HG03066 (cell line): ENCODE measurements at regions not wholly inside any gene's neighbourhood (a gene's known extent, or its start where the extent isn't known, plus 50 kb on each side); places are given as distances from the start of the nearest gene placed in this dataset.

Experiments
- ATAC-seq: cut with Tn5 transposase; IDR thresholded peaks from one replicate; pipeline ENCODE4 v1.9.1; 2021; ENCODE audit warnings: low read depth; ENCODE audit not compliant: unreplicated experiment

DNA sequence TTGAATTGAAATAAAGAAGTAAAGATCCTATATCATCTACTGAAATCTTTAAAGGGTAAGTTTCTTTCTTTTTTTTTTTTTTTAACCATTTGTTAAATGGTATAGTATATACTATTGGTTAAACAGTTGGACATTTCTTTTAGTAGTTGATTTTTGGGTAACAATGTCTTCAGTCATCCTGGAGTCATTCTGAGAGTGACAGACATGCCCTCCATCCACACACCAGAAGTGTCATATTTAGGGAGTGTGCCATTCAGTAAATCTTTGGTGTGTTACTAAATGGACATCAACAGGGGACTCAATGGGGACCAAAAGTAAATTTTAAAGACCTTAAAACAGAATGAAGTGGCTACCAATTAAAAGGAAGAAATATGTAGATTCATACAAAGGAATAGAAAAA is 50.8 kb upstream of the SLC39A10 start:
- no peak for ATAC-seq

DNA sequence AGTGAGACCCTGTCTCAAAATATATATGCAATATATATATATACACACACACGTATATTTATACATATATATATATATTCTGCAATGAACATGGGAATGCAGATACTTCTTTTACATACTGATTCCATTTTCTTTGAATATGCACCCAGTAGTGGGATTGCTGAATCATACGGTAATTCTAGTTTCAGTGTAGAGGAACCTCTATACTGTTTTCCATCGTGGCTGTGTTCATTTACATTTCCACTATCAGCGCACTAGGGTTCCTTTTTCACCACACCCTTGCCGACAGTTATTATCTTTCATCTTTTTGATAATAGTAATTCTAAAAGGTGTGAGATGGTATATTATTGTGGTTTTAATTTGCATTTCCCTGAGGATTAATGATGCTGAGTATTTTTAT is 52.3 kb upstream of the SLC39A10 start:
- no peak for ATAC-seq

DNA sequence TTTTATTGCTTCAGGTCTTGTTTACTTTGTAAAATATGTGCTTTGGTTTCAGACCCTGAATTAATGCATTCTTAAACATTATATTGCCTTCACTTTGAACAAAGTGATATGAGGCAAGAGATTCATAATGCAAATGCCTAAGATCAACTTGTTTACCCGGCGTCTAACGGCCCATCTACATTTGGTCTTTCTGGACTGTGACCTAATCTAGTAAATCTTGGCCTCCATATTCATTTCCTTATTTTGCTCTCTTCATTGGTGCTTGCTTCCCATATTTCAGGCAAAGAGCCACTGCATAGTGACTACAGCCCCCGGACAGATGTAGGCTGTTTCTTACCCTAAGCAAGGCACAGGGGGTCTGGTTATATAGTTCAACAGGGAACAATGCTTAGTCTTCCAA is 53.0 kb upstream of the SLC39A10 start:
- ATAC-seq: no peak

DNA sequence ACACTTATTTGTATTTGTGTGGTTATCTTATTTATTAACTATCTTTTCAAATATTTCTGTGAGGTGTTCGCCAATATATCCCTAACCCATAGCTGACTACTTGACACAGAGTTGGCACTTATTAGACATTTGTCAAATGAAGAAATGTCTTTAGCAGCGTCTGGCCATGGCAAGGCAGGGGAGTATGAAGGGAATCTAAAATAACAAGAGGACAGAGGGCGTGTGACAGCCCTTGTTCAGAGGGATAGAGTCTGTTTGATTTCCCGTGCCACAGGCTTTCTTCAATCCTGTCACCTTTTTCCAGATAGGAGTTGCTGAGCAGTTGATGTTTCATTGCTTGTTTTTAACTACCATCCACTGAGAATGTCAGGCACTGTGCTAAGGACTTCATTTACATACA is 53.6 kb upstream of the SLC39A10 start:
- no peak for ATAC-seq

DNA sequence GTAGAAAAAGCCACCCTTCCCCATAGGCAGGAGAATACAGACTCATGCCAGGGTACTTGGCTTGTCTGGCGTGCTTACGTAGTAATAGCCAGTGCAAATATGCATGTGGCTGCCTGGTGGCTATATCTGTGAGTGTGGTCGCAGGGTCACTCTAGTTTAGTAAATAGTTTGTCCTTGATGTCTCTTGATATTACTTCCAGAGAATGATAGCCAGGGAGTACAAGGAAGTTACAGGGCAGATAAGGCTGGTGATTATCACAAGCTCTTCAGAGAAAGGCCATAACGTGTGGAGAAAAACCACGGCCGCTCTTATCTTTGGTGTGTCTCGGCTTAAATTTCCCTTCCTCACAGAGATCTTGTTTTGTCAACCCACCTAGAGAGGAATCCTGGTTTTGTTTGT is 54.3 kb upstream of the SLC39A10 start:
- no peak for ATAC-seq

DNA sequence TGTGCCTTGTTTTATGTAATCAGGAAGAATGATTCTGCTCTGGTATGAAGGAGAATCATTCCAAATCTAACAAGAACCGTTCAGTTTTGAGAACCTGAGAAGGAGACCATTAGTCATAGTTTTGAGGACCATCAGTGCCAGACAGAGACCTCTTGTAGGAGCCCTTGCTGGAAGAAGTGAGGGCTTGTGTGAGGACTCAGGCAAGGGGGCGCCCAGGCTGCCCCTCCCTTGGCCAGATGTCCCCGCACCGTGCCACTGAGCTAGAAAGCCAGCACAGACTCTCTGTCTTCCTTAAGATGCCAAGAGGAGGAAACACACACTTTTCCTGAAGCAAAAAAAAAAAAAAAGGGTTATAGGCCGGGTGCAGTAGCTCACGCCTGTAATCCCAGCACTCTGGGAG is 55.7 kb upstream of the SLC39A10 start:
- ATAC-seq: no peak

DNA sequence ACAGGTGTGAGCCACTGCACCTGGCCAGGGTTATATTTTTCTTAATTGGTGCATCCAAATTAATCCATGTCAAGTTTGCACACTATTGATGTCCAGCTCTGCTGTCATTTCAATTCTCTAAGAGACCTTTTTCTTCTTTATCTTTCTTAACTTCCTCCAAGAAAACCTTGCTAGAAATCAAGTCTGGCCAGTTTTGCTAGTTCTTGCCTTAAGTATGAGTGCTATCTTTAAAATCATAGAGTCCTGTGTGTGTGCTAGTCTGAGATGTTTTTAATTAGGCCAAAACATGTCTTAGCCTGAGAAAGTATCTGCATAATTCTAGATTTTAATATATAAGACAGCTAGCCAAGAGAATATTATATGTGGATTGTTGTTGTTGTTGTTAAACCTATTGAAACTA is 56.2 kb upstream of the SLC39A10 start:
- ATAC-seq: no peak

DNA sequence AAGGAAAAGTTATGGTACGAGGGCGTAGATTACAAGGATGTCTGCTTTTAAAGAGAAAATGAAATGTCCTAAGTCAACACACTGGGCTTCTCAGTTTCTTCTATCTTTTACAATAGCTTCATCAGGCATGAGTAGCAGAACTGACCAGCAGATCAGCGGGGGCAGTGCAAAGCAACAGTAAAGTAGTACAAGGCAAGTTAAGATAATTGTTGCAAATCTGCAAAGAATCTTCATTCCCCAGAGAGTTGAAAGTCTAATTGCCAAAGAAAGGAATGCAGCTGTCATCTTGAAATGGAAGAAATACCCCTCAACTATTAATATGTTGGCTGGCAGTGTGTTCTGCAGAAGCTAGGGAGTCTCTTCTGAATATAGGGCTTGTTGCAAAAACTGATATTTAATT is 60.2 kb upstream of the SLC39A10 start:
- no peak for ATAC-seq

DNA sequence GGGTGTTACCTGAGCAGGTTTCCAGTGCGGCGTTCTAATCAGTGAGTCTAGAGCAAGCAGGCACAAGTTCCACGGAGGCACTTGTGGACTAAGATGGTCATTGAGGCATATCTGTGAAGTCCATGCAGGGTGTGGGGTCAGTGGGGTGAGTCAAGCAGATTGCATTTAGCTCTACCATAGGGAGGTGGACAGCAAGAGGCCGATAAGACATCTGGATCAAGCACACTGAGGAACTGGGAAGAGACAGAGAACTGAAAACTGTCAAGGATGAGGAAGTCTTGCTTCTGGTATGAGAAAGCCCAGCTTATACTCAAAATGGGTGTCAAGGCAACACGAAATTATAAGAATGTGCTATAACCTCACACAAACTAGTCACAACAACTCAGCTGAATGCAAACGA is 61.2 kb upstream of the SLC39A10 start:
- no peak for ATAC-seq

DNA sequence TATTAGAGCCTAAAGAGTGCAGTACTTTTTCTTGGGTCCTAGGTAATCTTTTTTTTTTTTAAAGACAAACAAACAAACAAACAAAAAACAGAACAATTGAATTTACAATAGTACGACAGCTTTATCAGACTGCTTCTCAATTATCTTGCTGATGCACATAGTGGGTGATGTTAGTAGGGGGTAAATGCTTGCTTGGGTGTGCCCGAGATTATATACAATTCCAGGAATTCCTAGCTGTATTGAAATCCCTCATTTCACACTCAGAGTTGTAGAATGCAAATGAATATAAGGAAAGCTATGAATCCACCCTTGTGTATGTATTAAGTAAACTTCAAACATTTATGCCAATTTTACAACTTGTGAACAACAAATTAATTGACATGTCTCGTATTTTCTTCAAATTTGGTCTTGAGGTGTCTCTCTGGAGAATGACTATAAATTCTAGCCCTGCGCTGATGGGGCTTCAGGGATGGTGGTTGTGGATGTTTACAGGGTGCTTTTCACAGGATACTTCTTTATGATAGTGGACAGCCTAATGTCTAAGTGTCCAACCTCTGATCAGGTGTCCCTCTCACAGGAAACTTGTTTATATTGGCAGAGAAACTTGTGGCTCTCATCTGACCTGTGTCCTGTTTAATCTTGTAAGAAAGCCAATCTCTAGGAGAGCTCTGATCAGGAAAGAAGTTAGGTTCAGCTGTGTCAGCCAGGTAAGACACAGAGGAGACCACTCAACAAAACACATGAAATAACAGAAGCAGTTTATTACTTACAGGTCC is 61.9 kb upstream of the SLC39A10 start:
- no peak for ATAC-seq

DNA sequence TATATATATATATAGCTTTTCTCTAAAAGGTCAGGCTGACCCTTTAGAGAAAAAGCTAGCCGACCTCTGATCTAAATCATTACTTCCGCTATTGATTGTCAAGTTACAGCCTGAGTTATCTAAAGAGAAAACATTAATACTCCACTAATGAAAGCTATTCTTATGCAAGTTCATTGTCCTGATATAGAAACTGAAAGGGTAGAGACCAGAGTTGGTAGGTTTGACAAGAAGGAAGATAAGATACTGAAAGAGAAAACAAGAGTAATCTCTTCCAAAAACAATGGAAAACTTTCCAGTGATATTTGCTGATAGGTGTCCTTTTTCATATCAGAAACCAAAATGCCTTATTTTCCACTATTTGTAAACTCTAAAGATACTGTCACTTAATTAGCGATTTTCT is 62.8 kb upstream of the SLC39A10 start:
- ATAC-seq: no peak

DNA sequence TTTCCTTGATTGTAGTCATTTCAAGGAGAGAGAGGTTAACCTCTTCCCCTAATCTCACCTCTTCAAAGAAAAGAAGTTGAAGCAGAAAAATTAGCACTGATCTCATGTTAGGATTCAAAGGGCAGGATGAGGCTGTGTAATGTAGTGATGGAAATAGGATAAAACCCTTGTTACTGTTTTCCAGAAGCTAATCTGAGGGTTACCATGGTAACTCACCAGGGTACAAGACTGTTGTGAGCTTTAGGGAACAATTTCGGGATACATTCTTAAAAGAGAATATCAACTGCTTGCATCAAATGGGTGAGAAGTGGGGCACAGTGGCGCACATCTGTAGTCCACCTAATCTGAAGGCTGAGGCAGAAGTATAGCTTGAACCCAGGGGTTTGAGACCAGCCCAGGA is 64.9 kb upstream of the SLC39A10 start:
- no peak for ATAC-seq

DNA sequence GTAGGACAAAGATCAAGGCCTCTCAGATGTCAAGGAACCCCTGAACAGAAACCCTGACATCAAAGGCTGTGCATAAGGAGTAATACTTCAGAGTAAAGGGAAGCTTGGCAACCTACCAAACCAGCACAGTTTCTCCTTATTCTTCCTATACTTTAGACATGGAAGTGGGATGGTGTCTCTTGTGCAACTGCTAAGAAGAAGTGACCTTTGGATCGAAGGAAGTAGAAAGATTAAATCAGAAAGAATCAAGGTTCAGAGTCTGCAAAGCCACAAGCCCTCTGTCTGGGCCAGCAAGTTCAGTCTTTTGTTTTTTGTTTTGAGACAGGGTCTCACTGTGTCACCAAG is 66.2 kb upstream of the SLC39A10 start:
- ATAC-seq: no peak

DNA sequence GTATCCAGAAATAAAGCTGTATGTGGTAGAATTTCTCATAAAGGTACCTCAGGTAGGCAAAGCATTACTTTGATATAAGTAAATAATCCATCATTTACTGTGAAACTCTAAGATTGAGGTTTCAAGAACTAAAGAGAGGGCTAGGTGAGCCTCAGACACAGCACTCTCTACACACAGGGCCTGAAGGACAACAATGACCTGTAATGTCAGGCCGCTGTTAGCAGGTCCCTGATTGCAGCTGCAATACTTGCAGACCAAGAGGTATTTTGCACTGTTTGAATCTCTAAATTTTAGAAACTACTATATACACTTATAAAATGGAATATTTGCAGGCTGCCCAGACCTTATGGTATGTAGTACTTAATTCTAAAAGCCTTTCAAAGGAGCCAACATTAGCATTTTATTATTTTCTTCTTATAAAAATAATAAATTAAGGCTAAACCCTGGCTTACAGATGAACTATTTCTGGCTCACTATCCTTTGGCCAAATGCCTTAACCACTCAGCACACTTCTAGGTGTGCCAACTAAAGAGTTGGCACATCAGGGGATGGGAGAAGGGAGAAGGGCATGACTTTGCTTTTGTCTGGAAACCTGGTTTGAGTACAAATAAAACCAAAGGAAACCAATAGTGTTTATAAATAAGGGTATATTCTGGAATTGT is 66.7 kb upstream of the SLC39A10 start:
- ATAC-seq: no peak

DNA sequence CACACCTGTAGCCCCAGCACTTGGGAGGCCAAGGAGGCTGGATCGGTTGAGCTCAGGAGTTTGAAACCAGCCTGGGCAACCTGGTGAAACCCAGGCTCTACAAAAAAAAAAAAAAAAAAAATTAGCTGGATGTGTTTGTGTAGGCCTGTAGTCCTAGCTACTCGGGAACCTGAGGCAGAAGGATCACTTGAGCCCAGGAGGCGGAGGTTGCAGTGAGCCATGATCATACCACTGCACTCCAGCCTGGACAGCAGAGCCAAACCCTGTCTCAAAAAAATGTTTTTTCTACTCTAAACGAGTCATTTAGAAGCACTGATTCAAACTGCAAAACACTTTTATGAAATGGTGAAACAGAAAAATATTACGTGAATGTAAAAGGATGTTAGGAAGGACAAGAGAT is 69.1 kb upstream of the SLC39A10 start:
- no peak for ATAC-seq

DNA sequence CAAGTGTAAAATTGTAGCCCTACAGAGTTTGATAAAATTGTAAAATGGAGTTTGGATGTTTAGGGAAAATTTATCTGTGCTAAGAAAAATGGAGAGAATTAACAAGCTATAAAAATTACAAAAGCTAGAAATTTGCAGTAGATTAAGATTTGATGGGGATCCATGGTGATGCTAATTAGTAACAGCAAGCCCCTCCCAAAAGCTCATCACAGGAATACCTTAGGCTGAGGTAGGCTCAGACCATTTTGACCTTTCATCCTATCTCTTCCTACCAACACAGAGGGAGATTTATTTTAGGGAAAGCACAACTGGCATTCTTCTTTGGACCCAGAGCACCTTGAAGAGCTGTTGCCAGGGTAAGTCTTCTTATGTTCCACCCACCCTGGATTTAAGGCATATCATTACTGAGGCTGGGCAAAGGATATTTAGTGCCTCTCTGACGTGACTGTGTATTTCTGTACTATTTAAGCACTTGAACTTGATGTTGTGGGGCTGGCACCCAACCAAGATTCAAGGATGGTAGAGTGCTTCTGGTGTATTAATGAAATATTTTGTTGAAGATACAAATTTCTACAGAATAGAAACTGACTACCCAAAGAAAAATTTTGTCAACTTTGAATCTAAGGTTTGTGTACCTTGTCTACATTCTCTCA is 70.8 kb upstream of the SLC39A10 start:
- ATAC-seq: no peak

DNA sequence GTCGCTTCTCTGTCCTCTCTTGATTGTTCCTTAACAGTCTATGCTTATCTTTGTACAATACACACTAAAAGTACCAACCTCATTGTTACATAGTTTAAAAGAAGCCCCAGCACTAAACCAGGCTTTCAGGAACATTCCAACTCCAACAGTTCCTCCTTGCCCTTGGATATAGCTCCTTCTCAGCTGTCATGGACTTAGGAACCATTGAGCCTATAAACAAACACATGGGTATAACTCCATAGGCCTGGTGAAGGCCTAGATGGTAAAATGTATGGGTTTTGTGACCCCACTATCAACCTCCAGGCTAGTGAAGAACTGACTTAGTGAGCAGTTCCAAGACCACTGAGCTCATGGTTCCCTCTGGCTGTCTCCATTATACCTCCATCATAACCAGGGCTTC is 74.8 kb upstream of the SLC39A10 start:
- ATAC-seq: no peak

DNA sequence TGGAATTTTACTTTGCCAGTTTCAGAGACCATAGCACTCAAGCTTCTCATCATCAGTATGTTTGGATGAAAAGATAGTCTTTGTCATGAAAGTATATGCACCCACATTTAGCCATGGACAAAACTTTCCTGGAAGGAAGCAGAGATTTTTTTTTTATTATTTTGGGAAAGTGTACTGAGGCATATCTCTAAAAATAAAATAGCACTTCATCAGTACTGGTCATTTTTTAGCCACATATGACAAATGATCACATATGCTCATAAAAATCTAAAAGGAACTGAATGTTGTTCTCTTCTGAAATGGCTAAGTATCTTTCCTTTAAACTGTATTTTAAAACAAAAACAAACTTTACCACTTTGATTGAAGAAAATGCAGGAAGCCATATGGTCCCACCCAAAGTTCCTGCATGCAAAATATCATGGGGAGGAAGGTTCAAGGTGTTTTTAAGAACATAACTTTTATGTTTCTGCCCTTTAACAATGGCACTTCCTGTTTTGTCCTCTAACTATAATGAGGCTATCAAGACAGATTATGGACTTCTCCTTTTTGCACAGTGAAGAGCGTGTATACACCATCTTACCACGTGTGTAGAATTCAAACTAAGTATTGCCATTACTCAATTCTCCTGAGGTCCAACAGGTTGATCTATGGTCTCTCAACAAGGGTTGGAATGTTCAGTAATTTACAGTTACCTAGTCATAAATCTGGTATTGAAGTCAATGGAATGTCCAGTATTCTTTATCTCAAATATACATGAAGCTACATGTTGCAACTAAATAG is 77.1 kb upstream of the SLC39A10 start:
- ATAC-seq: no peak

DNA sequence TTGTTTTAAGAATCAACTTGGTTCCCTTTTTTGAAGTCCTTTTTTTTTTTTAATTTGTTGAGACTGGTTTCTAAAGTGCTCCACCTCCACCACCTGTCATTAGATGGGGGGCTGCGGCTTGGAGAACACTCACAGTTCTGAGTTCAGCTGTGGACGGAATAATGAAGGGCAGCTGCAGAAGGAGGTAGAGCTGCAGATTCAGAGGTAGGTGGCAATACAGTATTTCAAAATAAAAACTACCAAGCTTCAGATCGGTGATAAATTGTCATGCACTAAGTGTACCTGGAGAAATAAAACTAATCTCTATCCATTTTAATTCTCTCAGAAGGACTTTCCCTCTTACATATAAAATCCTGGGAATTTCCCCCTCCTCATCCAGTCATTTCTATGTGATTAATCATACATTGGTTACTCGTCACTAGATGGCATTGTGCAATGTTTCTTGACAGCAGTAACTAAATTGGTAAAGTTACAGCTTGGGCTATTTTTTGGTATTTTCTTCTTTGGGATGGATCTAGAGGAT is 81.1 kb upstream of the SLC39A10 start:
- peak; percentile 65 for ATAC-seq

DNA sequence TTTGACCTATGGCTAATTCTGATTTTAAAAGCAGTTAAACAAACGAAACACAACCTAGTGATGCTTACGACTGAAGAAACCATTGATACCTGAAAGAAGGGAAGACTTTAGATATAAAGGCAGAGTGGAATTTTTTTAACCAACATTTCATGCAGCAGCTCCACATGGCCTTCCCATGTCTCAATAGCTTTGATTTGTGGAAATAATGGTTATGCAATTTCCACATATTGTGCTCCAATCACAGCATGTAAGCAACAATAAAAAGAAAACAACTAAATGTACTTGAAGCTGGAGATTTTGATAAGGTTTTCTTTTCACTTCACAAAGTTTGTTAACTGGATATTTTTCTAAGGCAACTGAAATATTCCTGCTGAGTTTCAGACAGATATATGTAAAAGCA is 82.0 kb upstream of the SLC39A10 start:
- no peak for ATAC-seq

DNA sequence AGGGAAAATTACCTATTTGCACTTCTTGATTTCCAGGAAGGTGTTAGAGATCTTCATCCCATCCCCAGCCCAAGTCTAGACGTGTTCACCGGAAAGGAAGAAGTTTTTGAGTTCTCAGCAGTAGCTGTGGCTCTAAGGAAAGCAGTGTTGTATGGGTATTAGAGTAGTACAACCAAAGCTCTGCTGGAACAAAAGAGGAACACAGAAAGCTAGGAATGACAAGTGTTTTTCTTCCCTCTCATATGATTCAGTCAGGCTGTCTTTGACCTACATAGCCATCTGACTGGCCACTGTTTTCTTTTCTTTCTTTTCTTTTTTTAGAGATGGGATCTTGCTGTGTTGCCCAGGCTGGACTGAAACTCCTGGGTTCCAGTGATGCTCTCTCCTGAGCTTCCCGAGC is 82.7 kb upstream of the SLC39A10 start:
- no peak for ATAC-seq
